ENCODE measurements at regions not wholly inside any gene's neighbourhood (a gene's known extent, or its start where the extent isn't known, plus 50 kb on each side); places are given as distances from the start of the nearest gene placed in this dataset.

GRCh38 chr6:19734061-19734460 lies 103.1 kb upstream of the ID4 start:
- ATAC-seq: no peak
- ChIA-PET CTCF (no interaction called here), POLR2A (ENCODE audit: unreplicated experiment) (no interaction called here)
- BruUV-seq (replicated peaks): no TSS peak
- no peak overlapping the region for H3K9ac ChIP-seq (ENCODE audit: low read length)
- H2AFZ ChIP-seq (ENCODE audit: low read length): no peak overlapping the region
- no peaks in the 10 kb centered on the region for H4K20me1 ChIP-seq (ENCODE audit: low read length)
- peaks cover 9% of the 10 kb centered on the region for H3K4me1 ChIP-seq (ENCODE audit: insufficient read depth, low read length)
- H3K4me2 ChIP-seq (ENCODE audit: low read length): no peak overlapping the region
- no peak for DNase-seq
- H3K79me2 ChIP-seq (ENCODE audit: low read length): no peaks in the 10 kb centered on the region
- no peak overlapping the region for H3K27ac ChIP-seq (ENCODE audit: low read length)
- no peaks in the 10 kb centered on the region for H3K36me3 ChIP-seq (ENCODE audit: low read depth, low read length)
- intact Hi-C loops (cut with micrococcal nuclease): no loop called here
- no peaks in the 10 kb centered on the region for H3K9me2 ChIP-seq (replicated peaks; ENCODE audit: low read length)
- H3K9me3 ChIP-seq (ENCODE audit: low read length): no peaks in the 10 kb centered on the region
- H3K4me3 ChIP-seq (ENCODE audit: low read length): no peak overlapping the region
- TF ChIP-seq, protein P1, sequence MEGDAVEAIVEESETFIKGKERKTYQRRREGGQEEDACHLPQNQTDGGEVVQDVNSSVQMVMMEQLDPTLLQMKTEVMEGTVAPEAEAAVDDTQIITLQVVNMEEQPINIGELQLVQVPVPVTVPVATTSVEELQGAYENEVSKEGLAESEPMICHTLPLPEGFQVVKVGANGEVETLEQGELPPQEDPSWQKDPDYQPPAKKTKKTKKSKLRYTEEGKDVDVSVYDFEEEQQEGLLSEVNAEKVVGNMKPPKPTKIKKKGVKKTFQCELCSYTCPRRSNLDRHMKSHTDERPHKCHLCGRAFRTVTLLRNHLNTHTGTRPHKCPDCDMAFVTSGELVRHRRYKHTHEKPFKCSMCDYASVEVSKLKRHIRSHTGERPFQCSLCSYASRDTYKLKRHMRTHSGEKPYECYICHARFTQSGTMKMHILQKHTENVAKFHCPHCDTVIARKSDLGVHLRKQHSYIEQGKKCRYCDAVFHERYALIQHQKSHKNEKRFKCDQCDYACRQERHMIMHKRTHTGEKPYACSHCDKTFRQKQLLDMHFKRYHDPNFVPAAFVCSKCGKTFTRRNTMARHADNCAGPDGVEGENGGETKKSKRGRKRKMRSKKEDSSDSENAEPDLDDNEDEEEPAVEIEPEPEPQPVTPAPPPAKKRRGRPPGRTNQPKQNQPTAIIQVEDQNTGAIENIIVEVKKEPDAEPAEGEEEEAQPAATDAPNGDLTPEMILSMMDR (conservative IDR thresholded peaks at IDR 0.05; ENCODE audit: low read depth, low read length): no peak
- TF ChIP-seq EZH2 (IDR thresholded peaks at IDR 0.05; ENCODE audit: low read length, unreplicated experiment) (no peak), EZH2phosphoT487 (IDR thresholded peaks at IDR 0.05; ENCODE audit: borderline replicate concordance, low read length) (no peak)
- no peaks in the 10 kb centered on the region for H3K27me3 ChIP-seq (ENCODE audit: low read length)
- H3F3A ChIP-seq (ENCODE audit: low read length, unreplicated experiment): no peaks in the 10 kb centered on the region

- ChIA-PET CTCF (no interaction called here), POLR2A (ENCODE audit: unreplicated experiment) (no interaction called here)
- H3K4me1 ChIP-seq (ENCODE audit: insufficient read depth, low read length): peaks cover 9% of the 10 kb centered on the region
- H3K27ac ChIP-seq (ENCODE audit: low read length): no peak overlapping the region
- no peak overlapping the region for H3K9ac ChIP-seq (ENCODE audit: low read length)
- H3K9me3 ChIP-seq (ENCODE audit: low read length): no peaks in the 10 kb centered on the region
- no peaks in the 10 kb centered on the region for H3K9me2 ChIP-seq (replicated peaks; ENCODE audit: low read length)
- DNase-seq (no peak), ATAC-seq (no peak)
- no peak overlapping the region for H3K4me2 ChIP-seq (ENCODE audit: low read length)
- no peak overlapping the region for H2AFZ ChIP-seq (ENCODE audit: low read length)
- no peaks in the 10 kb centered on the region for H4K20me1 ChIP-seq (ENCODE audit: low read length)
- intact Hi-C loops (cut with micrococcal nuclease): no loop called here
- no peaks in the 10 kb centered on the region for H3K36me3 ChIP-seq (ENCODE audit: low read depth, low read length)
- H3F3A ChIP-seq (ENCODE audit: low read length, unreplicated experiment): no peaks in the 10 kb centered on the region
- no peaks in the 10 kb centered on the region for H3K27me3 ChIP-seq (ENCODE audit: low read length)
- H3K4me3 ChIP-seq (ENCODE audit: low read length): no peak overlapping the region
- TF ChIP-seq, protein P1 (conservative IDR thresholded peaks at IDR 0.05; ENCODE audit: low read depth, low read length): no peak
- TF ChIP-seq EZH2phosphoT487 (IDR thresholded peaks at IDR 0.05; ENCODE audit: borderline replicate concordance, low read length) (no peak), EZH2 (IDR thresholded peaks at IDR 0.05; ENCODE audit: low read length, unreplicated experiment) (no peak)
- no peaks in the 10 kb centered on the region for H3K79me2 ChIP-seq (ENCODE audit: low read length)
- no TSS peak for BruUV-seq (replicated peaks)
Observed at GRCh38 chr6:19734519-19734918, 102.7 kb upstream of the ID4 start.

DNA sequence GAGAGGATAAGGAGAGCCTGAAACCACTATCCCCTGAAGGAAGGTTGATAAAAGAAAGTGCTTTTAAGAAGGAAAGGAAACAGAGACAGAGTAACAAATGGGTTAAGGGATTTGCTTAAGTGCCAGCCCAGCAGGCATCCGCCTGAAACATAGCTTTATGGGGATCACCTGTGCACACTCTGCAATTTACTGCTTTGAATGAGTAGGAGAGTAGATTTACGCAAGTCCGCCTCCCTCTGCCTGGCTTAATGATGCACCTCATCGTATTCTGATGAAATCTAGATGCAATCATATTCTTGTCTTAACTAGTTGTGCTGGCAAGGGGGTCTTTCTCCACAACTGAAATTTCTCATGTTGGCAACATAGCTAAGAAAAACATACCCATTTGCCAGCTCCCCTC lies 101.1 kb upstream of the ID4 start:
- ChIA-PET POLR2A (ENCODE audit: unreplicated experiment) (no interaction called here), CTCF (no interaction called here)
- Histone ChIP-seq H3F3A (ENCODE audit: low read length, unreplicated experiment) (no peaks in the 10 kb centered on the region), H3K4me2 (ENCODE audit: low read length) (no peak overlapping the region), H3K27me3 (ENCODE audit: low read length) (no peaks in the 10 kb centered on the region), H3K27ac (ENCODE audit: low read length) (no peak overlapping the region), H3K79me2 (ENCODE audit: low read length) (no peaks in the 10 kb centered on the region), H3K4me3 (ENCODE audit: low read length) (no peak overlapping the region), H3K9me3 (ENCODE audit: low read length) (no peaks in the 10 kb centered on the region), H4K20me1 (ENCODE audit: low read length) (no peaks in the 10 kb centered on the region), H2AFZ (ENCODE audit: low read length) (no peak overlapping the region), H3K36me3 (ENCODE audit: low read depth, low read length) (no peaks in the 10 kb centered on the region), H3K4me1 (ENCODE audit: insufficient read depth, low read length) (peaks cover 9% of the 10 kb centered on the region), H3K9ac (ENCODE audit: low read length) (no peak overlapping the region), H3K9me2 (replicated peaks; ENCODE audit: low read length) (no peaks in the 10 kb centered on the region)
- DNase-seq (no peak), ATAC-seq (no peak)
- intact Hi-C loops (cut with micrococcal nuclease): no loop called here
- TF ChIP-seq, protein P1 (conservative IDR thresholded peaks at IDR 0.05; ENCODE audit: low read depth, low read length): no peak
- TF ChIP-seq EZH2 (IDR thresholded peaks at IDR 0.05; ENCODE audit: low read length, unreplicated experiment) (no peak), EZH2phosphoT487 (IDR thresholded peaks at IDR 0.05; ENCODE audit: borderline replicate concordance, low read length) (no peak)
- no TSS peak for BruUV-seq (replicated peaks)

Data from PC-3 (cell line).